Cardiac muscle cell (in vitro differentiated cells and primary cell): ENCODE measurements at regions not wholly inside any gene's neighbourhood (a gene's known extent, or its start where the extent isn't known, plus 50 kb on each side); places are given as distances from the start of the nearest gene placed in this dataset.

ENCODE experiments used
- DNase-seq, 2 donors: peaks; one replicate each; pipeline versions ENCODE4 v3.0.0 to v3.0.0-alpha.2; 2010 to 2017; ENCODE audit warnings: low read depth in 1 of 2, low spot score in 1 of 2
- H3K27ac ChIP-seq: fragments of 200-600 bp; sonication (generic); 2 replicates; pipeline ENCODE4 v1.5.1; 2016
- H3K27me3 ChIP-seq: fragments of 200-600 bp; sonication (generic); 2 replicates; pipeline ENCODE4 v1.6.0; 2016; ENCODE audit warnings: control low read depth
- H3K36me3 ChIP-seq: fragments of 200-600 bp; sonication (generic); 2 replicates; pipeline ENCODE4 v1.5.1; 2016; ENCODE audit warnings: control low read depth
- H3K4me1 ChIP-seq: fragments of 200-600 bp; sonication (generic); 2 replicates; pipeline ENCODE4 v1.8.1; 2017; ENCODE audit warnings: low read depth, mild to moderate bottlenecking, mixed run types
- H3K4me3 ChIP-seq: fragments of 200-600 bp; sonication (generic); 2 replicates; pipeline ENCODE4 v1.5.1; 2016; ENCODE audit warnings: mild to moderate bottlenecking
- H3K9me3 ChIP-seq: fragments of 200-600 bp; sonication (generic); 2 replicates; pipeline ENCODE4 v1.5.1; 2017; ENCODE audit warnings: low read depth, mild to moderate bottlenecking, control low read depth
- CTCF ChIP-seq: IDR thresholded peaks from 2 replicates; pipeline ENCODE4 v1.5.1; 2012; ENCODE audit warnings: low read depth, mild to moderate bottlenecking, low read length

GRCh38 chr19:28239270-28239669 is 973.7 kb downstream of the UQCRFS1 start:
- peaks cover 2% of the 10 kb centered on the region for H3K27me3 ChIP-seq
- DNase-seq: peak; percentile 17 to 67
- no peak overlapping the region for H3K4me3 ChIP-seq
- H3K9me3 ChIP-seq: no peaks in the 10 kb centered on the region
- H3K27ac ChIP-seq: no peak overlapping the region
- H3K4me1 ChIP-seq: peaks cover 26% of the 10 kb centered on the region
- TF ChIP-seq CTCF: peak; percentile 34
- H3K36me3 ChIP-seq: no peaks in the 10 kb centered on the region

GRCh38 chr19:28238270-28238820 is 974.6 kb downstream of the UQCRFS1 start:
- no peak for DNase-seq
- Histone ChIP-seq H3K4me3 (no peak overlapping the region), H3K36me3 (no peaks in the 10 kb centered on the region), H3K4me1 (peaks cover 28% of the 10 kb centered on the region), H3K9me3 (no peaks in the 10 kb centered on the region), H3K27ac (no peak overlapping the region), H3K27me3 (peaks cover 2% of the 10 kb centered on the region)
- TF ChIP-seq CTCF: no peak

GRCh38 chr19:28235606-28236125 is 977.3 kb downstream of the UQCRFS1 start:
- Histone ChIP-seq H3K27ac (no peak overlapping the region), H3K27me3 (peaks cover 1% of the 10 kb centered on the region), H3K36me3 (no peaks in the 10 kb centered on the region), H3K4me1 (peaks cover 30% of the 10 kb centered on the region), H3K9me3 (no peaks in the 10 kb centered on the region), H3K4me3 (no peak overlapping the region)
- TF ChIP-seq CTCF: no peak
- DNase-seq: no peak

GRCh38 chr19:28234637-28235036 is 978.3 kb downstream of the UQCRFS1 start:
- Histone ChIP-seq H3K4me1 (peaks cover 21% of the 10 kb centered on the region), H3K9me3 (no peaks in the 10 kb centered on the region), H3K36me3 (no peaks in the 10 kb centered on the region), H3K27me3 (no peaks in the 10 kb centered on the region), H3K4me3 (no peak overlapping the region), H3K27ac (peak overlapping the region; percentile 20)
- no peak for TF ChIP-seq CTCF
- peak; percentile 56 to 92 for DNase-seq

GRCh38 chr19:28228854-28229253 is 984.1 kb downstream of the UQCRFS1 start:
- H3K9me3 ChIP-seq: no peaks in the 10 kb centered on the region
- no peak overlapping the region for H3K4me3 ChIP-seq
- DNase-seq: no peak
- peaks cover 12% of the 10 kb centered on the region for H3K4me1 ChIP-seq
- no peak for TF ChIP-seq CTCF
- H3K27me3 ChIP-seq: peaks cover 2% of the 10 kb centered on the region
- H3K27ac ChIP-seq: no peak overlapping the region
- no peaks in the 10 kb centered on the region for H3K36me3 ChIP-seq
